EH (cell line): ENCODE measurements at regions not wholly inside any gene's neighbourhood (a gene's known extent, or its start where the extent isn't known, plus 50 kb on each side); places are given as distances from the start of the nearest gene placed in this dataset.
A peak's percentile ranks its signal among the peaks of the same experiment; 100 is the strongest.

Source experiments
- DNase-seq: peaks from one replicate; pipeline ENCODE4 v3.0.0-alpha.2; 2015; ENCODE audit warnings: low read depth

GRCh38 chr3:167958141-167958540 is 137.6 kb downstream of the GOLIM4 start:
- DNase-seq: no peak

GRCh38 chr3:167952969-167953368 is 142.8 kb downstream of the GOLIM4 start:
- DNase-seq: no peak

DNA sequence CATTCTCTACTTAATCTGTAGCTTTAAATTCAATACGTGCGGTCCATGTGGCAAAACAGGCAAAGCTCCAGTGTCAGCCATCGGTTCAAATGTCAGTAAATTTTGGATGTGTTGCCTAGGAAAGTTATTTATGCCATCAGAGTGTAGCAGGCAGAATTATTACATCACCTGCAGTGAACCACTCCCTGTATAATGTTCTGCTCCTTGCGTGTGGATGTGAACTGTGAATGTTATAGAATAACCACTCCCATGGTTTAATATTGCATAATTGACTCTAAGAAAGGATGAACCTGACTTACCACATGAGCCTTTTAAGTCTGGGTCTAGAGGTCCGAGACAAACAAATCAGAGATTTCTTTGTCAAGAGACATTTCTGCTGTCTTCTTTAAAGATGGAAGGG is 145.5 kb downstream of the GOLIM4 start:
- DNase-seq: no peak

- DNase-seq: peak; percentile 69
Measured at GRCh38 chr3:167941234-167941995, 154.3 kb downstream of the GOLIM4 start.

- no peak for DNase-seq
Measured at GRCh38 chr3:167940241-167940640, 155.5 kb downstream of the GOLIM4 start.

GRCh38 chr3:167938516-167938915 is 157.2 kb downstream of the GOLIM4 start:
- no peak for DNase-seq

GRCh38 chr3:167936019-167936418 is 159.7 kb downstream of the GOLIM4 start:
- DNase-seq: no peak

DNA sequence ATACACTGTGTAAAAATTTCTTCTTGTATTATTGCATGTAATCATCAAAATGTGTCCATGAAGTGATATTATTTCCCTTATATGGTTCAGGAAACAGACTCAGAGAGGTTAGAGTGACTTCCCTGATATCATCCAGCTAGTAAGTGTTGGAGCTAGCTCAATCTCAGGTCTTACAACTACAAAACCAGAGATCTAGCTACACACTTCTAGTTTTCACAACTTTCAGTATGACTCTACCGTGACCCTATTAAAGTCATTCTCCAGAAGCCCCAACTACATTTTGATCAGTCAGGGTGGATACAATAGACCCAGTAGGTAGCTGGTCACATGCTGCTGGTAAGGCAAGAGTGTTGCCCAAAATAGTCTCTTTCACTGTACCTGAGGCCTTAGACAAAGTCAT is 165.3 kb downstream of the GOLIM4 start:
- DNase-seq: no peak

DNA sequence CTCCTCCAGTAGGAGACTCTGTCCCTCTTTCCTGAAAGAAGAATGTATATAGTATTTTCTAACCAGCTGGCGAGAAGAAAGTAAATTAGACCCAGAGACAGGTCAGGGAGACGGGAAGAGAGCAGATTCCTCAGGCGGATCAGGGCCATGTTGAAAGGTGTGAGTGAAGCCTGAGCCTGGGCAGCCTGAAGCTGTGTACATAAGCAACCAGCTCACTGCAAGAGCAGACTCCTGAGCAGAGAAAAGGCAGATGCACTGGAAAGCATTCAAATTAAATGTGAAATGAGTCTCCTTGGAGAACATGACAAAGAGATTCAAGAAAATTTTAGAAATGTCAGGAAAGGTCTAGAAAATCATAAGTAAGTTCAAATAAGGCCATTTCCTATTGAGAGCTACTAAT is 165.8 kb downstream of the GOLIM4 start:
- no peak for DNase-seq

DNA sequence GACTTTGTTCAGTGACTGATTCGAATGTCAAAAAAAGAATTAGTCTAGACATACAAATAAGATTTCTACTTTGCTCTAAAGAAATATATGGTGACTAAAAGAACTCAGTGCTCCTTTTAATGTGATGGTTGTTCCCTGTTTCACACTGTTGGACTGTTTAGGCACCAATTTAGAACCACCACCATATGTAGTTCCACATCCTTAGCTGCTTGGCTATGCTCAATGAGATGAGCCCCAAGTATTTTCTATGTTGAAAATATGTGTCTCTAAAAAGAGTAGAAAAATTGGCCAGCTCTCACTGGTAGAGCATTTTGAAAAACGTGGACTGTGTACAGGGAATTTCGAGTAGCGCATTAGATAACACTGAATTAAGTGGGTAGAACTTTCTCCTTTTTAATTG is 167.3 kb downstream of the GOLIM4 start:
- no peak for DNase-seq

- no peak for DNase-seq
Measured at GRCh38 chr3:167920747-167921146, 175.0 kb downstream of the GOLIM4 start.

DNA sequence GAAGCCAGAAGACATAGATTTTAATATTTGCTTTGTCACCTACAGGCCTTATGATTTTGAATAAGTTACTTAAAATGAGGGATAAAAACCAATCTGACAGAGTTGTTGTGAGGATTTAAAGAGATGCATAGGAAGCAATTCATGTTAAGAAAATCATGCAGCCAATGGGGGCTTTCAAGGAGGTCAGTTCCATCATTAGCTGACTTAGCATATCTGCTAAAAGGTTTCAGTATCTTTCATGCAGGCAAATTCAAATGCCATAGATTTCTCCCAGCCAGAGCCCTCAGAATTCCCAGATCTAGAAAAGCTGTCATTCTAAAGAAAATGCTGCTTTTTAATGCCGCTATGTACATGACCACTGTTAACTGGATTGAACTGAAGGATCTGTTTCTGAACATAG is 176.1 kb downstream of the GOLIM4 start:
- no peak for DNase-seq

DNA sequence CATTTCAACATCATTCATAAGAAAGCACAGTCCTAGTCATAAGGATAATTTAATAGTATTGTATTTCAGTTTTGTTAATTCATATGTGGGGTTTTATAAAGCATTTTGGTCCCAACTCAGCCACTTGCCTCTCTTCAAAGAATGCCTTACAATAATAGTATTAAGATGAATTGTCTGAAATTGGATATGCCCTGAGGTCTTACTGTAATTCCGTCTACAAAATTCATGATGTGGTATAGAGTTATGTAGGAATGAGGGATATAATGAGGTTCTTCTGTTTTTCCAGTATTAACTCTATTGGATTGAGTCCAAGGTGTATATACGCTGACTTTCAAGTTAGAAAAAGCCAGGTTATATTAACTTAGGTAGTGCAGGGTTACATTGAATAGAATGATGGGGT is 177.0 kb downstream of the GOLIM4 start:
- no peak for DNase-seq

GRCh38 chr3:167918008-167918596 is 177.6 kb downstream of the GOLIM4 start:
- no peak for DNase-seq

GRCh38 chr3:167913219-167913835 is 177.8 kb downstream of the SERPINI1 start:
- DNase-seq: peak; percentile 1

DNA sequence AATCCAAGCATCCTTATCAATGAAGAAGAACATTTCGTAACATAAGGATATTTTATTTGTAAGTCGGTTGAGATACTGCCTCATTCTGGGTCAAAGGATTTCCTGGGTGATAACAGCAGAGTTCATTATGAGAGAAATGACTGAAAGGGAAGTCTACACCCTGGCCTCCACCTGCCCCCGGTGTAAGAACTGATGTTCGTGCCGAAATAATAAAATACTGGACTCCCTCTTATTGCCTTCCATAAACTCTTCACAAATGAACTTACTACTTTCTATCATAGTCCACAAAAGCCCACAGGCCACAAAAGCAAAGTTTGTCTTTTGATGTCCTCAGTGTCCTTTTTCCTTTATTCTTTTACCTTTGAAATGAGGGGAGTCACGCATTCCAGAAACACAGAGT is 174.4 kb downstream of the SERPINI1 start:
- no peak for DNase-seq

GRCh38 chr3:167909504-167909896 is 174.0 kb downstream of the SERPINI1 start:
- DNase-seq: no peak

DNA sequence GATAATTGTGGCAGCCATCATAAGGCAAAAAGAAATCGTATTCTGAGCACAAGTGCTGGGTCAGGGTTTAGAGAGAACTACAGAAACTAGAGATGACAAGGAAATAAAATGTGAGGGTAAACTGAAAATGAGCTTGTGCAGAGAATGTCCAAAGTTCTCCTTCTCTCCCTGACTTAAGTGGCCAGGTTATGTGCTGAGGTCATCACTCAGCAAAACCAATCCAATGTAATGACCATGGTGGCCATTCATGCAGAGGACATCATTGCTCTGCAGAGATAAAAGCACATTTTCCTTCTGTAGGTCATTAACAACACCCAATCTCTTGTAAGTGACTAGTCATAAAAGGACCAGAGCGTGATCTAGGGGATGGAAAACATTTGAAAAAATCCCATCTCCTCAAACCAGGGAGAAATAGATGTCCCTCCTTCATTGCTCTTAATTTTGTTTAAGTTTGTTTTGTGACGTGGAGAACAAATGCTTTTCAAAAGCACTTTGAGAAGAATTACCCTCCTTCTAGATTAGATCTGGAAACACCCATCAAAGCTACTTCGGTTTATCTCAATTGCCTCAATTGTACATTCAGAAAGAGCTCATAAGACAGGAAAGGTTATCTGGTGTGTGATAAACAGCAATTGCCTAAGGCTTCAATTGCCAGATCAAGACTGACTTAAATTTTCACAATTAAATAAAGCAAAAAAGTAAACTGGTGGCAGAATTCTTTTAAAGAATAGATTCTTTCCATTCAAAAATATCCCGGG is 173.4 kb downstream of the SERPINI1 start:
- DNase-seq: no peak

DNA sequence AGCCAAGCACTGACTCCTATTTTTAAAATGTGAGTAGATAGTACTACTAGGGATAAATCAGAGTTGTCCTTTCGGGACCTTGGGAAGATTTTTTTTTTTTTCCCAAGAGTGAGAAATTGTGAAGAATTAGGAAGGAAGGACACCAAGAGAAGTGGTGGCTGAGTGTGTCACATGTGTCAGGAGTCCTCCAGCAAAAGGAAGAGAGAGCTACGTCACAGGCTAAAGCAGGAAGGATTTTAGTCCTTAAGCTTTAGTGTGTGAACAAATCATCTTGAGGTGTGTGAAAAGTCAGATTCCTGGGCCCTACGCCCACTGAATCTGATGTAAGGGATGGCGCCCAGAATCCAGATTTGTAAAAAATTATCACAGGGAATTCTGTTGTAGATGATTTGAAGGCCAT is 172.7 kb downstream of the SERPINI1 start:
- no peak for DNase-seq

DNA sequence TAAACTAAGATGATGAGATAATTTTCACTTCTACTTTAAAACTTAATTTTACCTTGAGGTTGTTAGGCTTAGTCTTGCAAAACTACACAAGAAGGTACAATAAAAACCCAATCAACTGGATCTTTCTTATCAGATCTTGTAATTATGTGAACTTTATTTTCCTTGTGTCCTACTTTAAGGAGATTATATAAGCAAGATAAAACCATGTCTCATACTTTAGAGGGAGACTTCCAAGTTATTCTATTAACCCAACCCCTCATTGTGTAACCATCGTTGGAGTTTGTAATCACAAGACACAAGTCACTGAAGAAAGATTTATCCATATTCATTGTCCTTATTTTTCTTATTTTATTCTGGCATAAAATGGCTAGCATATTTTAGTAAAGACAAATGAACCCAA is 165.6 kb downstream of the SERPINI1 start:
- DNase-seq: no peak

GRCh38 chr3:167899093-167899492 is 163.6 kb downstream of the SERPINI1 start:
- no peak for DNase-seq

DNA sequence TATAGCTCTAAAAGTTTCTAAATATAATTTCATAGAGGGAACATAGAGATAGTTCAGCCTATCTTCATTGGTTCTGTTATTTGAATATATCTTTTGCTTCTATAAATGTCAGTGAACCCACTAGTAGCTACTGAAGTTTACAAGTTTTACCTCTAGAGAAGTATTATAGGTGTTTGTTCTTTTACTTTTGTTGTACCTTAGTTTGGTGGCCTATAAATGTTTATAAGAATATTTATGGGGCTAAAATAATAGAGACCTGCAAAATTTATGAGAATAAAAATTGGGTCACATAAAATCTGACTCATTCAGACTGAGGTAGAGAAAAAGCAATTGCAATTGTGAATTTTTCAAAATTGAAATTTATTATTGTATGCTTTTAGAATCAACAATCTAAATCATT is 162.6 kb downstream of the SERPINI1 start:
- no peak for DNase-seq

DNA sequence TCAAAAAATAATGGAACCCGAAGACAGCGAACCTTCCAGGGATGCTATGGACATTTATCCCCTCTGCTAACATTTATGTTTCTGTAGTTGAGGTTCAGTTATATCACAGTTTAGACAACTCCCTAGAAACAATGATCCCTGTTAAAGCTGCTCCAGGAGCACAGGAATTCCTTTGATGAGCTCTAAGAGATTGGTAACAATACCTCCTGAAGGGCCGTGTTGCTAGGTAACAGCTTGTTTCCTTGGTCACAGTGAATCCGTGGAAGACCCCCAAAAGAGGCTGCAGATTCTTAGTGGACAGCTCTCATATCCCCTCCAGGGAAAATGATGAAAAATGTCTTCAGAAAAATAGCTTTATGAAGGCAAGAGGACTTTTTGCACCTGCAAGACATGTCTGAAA is 160.2 kb downstream of the SERPINI1 start:
- DNase-seq: no peak
